Choroid plexus epithelial cell (primary cell): ENCODE measurements at regions not wholly inside any gene's neighbourhood (a gene's known extent, or its start where the extent isn't known, plus 50 kb on each side); places are given as distances from the start of the nearest gene placed in this dataset.

Experiments used
- DNase-seq: peaks from one replicate; pipeline ENCODE4 v3.0.0-alpha.2; 2010; ENCODE audit warnings: low read depth
- H3K4me3 ChIP-seq: 2 replicates; pipeline ENCODE4 v1.5.1; 2011; ENCODE audit warnings: low read depth, mild to moderate bottlenecking, control low read depth, low read length, moderate library complexity
- TF ChIP-seq, protein P1 (sequence below): conservative IDR thresholded peaks from 2 replicates; pipeline ENCODE4 v1.5.1; 2011; ENCODE audit warnings: low read depth, mild to moderate bottlenecking, control low read depth, inconsistent platforms, low read length, moderate library complexity

- no peak for DNase-seq
- no peak overlapping the region for H3K4me3 ChIP-seq
- TF ChIP-seq, protein P1, sequence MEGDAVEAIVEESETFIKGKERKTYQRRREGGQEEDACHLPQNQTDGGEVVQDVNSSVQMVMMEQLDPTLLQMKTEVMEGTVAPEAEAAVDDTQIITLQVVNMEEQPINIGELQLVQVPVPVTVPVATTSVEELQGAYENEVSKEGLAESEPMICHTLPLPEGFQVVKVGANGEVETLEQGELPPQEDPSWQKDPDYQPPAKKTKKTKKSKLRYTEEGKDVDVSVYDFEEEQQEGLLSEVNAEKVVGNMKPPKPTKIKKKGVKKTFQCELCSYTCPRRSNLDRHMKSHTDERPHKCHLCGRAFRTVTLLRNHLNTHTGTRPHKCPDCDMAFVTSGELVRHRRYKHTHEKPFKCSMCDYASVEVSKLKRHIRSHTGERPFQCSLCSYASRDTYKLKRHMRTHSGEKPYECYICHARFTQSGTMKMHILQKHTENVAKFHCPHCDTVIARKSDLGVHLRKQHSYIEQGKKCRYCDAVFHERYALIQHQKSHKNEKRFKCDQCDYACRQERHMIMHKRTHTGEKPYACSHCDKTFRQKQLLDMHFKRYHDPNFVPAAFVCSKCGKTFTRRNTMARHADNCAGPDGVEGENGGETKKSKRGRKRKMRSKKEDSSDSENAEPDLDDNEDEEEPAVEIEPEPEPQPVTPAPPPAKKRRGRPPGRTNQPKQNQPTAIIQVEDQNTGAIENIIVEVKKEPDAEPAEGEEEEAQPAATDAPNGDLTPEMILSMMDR = no peak
Measured at GRCh38 chr20:58023346-58023745, 205.1 kb downstream of the ANKRD60 start.

DNA sequence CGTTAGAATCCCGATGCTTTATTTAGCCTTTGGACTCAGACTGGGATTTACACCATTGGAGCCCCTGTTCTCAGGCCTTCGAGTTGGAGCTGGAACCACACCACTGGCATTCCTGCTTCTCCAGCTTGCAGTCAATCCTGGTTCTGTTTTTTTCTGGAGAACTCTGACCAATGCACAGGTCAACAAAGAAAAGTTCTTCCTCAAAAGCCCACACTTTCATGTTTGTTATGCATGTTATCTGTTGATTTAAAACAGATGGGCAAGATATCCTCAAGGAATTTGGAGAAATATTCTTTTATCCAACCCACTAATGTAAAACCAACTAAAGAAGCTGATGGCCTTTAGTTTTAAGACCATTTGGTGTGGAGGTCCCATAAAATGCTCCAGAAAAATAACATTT is 205.7 kb downstream of the ANKRD60 start:
- no peak overlapping the region for H3K4me3 ChIP-seq
- TF ChIP-seq, protein P1 = no peak
- DNase-seq = no peak

DNA sequence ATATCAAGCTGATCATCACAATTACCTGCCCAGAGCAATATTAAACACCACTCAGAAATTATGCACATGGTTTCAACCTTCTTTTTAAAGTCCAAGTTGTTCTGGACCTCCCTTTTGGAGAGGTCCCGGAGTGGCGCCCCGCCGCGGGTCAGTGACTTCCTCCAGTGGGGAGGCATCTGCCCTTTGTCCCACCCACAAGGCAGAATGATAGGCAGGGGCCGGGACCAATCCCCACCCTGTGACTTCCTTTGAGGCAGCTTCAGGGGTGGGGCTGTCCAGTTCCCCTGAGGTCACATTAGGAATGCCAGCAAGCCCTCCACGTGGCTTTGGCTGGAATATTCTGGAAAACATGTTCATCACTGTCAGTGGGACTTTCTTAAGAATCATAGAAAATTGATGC is 207.0 kb downstream of the ANKRD60 start:
- peak; percentile 16 for DNase-seq
- no peak overlapping the region for H3K4me3 ChIP-seq
- TF ChIP-seq, protein P1 = no peak

DNA sequence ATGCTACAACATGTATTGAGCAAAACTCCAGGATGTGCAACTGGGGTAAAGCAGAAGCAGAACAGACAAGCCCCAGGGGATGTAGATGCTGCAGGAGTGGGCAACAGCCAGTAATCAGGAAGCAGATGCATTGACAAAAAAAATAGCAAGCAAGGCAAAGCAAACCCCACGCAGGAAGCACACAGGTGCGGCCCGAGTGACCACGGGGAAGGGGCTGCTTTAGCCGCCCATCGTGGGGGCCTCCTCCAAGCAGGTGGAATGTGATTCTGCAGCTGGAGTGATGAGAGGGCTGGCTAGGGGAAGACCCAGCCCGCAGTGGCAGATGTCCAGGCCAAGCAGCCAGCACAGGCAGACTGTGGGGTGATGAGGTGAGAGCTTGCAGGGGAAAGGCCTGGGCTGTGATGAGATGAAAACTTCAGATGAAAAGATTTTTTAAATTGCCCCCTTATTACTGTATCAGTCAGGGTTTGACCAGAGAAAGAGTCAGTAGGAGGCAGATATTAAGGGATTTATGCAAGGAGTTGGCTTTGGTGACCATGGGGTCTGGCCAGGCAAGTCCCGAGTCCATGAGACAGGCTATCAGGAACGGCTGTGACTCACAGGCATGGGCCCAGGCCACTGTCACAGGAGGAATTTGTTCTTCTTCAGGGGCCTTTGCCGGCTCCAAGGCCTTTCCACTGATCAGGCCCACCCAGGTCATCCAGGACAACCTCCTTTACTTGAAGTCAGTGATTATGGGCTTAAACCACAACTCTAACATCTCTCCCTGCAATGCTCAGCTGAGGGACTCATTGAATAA is 207.6 kb downstream of the ANKRD60 start:
- DNase-seq = no peak
- H3K4me3 ChIP-seq = no peak overlapping the region
- TF ChIP-seq, protein P1 = no peak

DNA sequence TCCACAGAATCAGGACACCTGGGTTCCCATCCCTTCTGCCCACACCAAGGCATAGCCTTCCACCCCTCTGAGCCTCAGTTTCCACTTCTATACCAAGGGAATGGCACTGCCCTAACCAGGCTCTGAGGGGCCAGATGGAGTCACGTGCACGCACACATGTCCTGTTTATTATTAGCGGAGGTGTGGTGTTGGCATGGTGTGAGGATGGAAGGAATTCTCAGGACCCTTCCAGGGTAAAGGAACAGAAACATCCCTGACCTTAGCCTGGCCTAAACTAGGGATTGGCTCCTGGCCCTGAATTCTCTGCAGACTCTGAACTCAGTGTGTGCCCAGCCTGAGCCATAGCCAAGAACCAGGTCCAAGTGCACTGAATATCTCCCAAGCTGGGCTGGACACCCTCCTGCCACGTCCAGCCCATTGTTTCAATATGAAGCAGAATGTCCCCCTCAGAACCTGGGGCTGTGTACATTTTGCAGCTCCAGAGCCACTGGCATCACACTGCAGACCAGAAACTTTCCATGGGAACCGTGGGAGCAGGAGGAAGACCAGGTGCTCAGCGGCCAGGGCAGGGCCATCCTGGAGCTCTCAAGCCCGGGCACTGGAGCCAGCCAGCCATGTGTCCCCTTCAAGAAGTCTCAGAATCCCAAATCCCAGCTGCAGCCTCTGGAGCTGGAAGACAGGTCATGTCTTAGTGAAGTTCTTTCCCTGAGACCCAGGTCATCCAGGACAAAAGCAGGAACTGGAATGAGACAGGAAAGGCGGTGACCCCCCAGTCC is 208.4 kb downstream of the ANKRD60 start:
- no peak overlapping the region for H3K4me3 ChIP-seq
- TF ChIP-seq, protein P1 = no peak
- no peak for DNase-seq

DNA sequence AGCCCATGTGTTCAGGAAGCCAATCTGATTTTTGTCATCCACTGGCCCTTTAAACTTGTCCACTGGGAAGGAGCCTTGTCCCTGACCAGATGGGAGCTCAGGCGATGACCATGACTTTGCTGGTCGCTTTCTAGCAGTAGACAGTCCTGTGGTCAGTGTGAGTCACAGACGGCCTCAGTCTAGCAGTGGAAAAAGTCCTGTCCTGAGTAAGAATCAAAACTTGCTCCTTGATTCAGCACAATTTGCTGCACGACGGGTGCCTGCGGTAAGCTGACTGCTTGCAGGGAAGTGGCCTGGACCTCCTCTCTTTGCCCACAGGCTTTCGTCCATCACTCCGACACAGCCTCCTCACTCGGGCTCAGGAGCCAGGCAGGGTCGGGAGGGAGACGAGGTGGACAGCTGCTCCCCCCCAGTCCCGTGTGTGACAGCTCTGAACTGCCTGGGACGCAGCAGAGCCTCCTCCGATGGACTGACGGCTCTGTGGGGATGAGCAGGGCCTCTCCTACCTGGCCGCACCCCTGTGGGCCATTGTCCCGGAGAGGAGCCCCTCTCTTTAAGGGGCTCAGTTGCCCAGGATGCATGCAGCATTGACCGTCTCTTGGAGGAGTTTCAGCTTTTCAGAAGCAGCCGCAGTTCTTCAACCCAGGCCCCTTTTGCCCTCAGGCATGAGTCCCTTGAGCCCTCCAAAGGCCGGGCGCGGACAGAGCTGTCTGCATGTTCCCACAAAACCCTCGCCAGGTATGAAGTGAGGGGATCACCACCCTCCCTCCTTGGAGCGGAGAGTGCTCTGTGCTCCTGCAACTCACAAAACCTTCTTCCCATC is 209.2 kb downstream of the ANKRD60 start:
- peak; percentile 39 for DNase-seq
- TF ChIP-seq, protein P1 = no peak
- no peak overlapping the region for H3K4me3 ChIP-seq
